ENCODE measurements at regions not wholly inside any gene's neighbourhood (a gene's known extent, or its start where the extent isn't known, plus 50 kb on each side); places are given as distances from the start of the nearest gene placed in this dataset.

DNA sequence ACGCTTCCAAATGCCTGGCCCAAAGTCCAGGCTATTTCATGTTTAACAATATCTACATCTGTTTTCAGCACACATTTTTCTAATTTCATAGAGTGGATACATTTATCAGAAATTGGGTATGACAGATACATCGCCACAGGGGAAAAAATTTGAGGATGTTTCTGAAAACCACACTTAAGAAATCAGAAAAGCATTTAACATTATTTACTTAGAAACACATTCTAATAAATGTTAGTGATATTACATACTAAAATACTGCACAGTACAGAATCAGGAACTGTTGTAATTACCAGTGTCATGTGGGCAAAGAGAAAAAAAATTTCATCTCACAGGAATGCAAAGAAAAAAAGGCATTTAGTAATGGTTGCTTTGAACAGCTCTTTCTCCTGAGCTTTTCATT, 310.5 kb upstream of the KIF2A start:
- intact Hi-C loops (cut with micrococcal nuclease), result no loop called here
- H3K36me3 ChIP-seq (ENCODE audit: control insufficient read depth in 2 of 2, extremely low read depth in 1 of 2, insufficient read depth in 2 of 2, low read length in 2 of 2), result no peaks in the 10 kb centered on the region
- FAIRE-seq (no peak), DNase-seq (ENCODE audit: low read depth, low spot score) (no peak)
- H3K9me3 ChIP-seq (replicated peaks; ENCODE audit: control insufficient read depth, insufficient read depth, low read length), result no peaks in the 10 kb centered on the region
- ChIA-PET POLR2A (no interaction called here), CTCF (no interaction called here)
- dilution Hi-C loops (cut with MboI; ENCODE audit: extremely low pct_ligation_motif_present, low sequenced_read_pairs), result no loop called here
- no peaks in the 10 kb centered on the region for H3K27me3 ChIP-seq (ENCODE audit: control insufficient read depth in 2 of 2, insufficient read depth in 2 of 2, low read length in 2 of 2)
- H3K4me1 ChIP-seq (ENCODE audit: control insufficient read depth, extremely low read depth, insufficient read depth, low read length), result no peaks in the 10 kb centered on the region
- BruUV-seq (replicated peaks), result no TSS peak
- H3K9me1 ChIP-seq (replicated peaks; ENCODE audit: control insufficient read depth, extremely low read depth, insufficient read depth, low read length), result no peaks in the 10 kb centered on the region
- H3K27ac ChIP-seq (ENCODE audit: insufficient read depth, low read depth, low read length), result no peak overlapping the region
- no peaks in the 10 kb centered on the region for H4K20me1 ChIP-seq (replicated peaks; ENCODE audit: control insufficient read depth, extremely low read depth, insufficient read depth, low read length)
- no peak overlapping the region for H3K4me3 ChIP-seq (replicated peaks in 1 of 3; ENCODE audit: insufficient read depth in 1 of 3, low read depth in 1 of 3, low read length in 3 of 3)
- H3K79me2 ChIP-seq (ENCODE audit: control insufficient read depth, insufficient read depth, low read length), result no peaks in the 10 kb centered on the region
- H3K9ac ChIP-seq (replicated peaks; ENCODE audit: extremely low read depth, insufficient read depth, low read length), result no peak overlapping the region
- no peak overlapping the region for H2AFZ ChIP-seq (ENCODE audit: low read depth, low read length)
- H3K4me2 ChIP-seq (ENCODE audit: insufficient read depth, low read length), result no peak overlapping the region
- no peak for TF ChIP-seq EZH2 (IDR thresholded peaks at IDR 0.05; ENCODE audit: borderline replicate concordance, low read depth, low read length, severe bottlenecking)
- TF ChIP-seq POLR2AphosphoS5 (IDR thresholded peaks at IDR 0.05; ENCODE audit: insufficient read depth, low read depth, low read length), result no peak
- TF ChIP-seq, protein P1, sequence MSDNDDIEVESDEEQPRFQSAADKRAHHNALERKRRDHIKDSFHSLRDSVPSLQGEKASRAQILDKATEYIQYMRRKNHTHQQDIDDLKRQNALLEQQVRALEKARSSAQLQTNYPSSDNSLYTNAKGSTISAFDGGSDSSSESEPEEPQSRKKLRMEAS (IDR thresholded peaks at IDR 0.05; ENCODE audit: insufficient read depth, insufficient read length), result no peak
- no peak for TF ChIP-seq POLR2A (IDR thresholded peaks at IDR 0.05; ENCODE audit: low read depth, low read length)
- TF ChIP-seq FOS (IDR thresholded peaks at IDR 0.05; ENCODE audit: borderline replicate concordance, insufficient read depth, low read length), result no peak
- no peak for TF ChIP-seq MYC (IDR thresholded peaks at IDR 0.05; ENCODE audit: low read depth, low read length)
- TF ChIP-seq, protein P2, sequence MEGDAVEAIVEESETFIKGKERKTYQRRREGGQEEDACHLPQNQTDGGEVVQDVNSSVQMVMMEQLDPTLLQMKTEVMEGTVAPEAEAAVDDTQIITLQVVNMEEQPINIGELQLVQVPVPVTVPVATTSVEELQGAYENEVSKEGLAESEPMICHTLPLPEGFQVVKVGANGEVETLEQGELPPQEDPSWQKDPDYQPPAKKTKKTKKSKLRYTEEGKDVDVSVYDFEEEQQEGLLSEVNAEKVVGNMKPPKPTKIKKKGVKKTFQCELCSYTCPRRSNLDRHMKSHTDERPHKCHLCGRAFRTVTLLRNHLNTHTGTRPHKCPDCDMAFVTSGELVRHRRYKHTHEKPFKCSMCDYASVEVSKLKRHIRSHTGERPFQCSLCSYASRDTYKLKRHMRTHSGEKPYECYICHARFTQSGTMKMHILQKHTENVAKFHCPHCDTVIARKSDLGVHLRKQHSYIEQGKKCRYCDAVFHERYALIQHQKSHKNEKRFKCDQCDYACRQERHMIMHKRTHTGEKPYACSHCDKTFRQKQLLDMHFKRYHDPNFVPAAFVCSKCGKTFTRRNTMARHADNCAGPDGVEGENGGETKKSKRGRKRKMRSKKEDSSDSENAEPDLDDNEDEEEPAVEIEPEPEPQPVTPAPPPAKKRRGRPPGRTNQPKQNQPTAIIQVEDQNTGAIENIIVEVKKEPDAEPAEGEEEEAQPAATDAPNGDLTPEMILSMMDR (IDR thresholded peaks at IDR 0.05; ENCODE audit: extremely low read depth in 1 of 2, insufficient read depth in 1 of 2, low read depth in 1 of 2, low read length in 2 of 2), result no peak
- no peak for TF ChIP-seq JUN (IDR thresholded peaks at IDR 0.05; ENCODE audit: borderline replicate concordance, insufficient read depth, insufficient read length, low read depth)
- no peak for TF ChIP-seq GATA2 (IDR thresholded peaks at IDR 0.05; ENCODE audit: insufficient read depth, insufficient read length, low read depth, low read length)
